Peyer's patch (tissue), 4 donors: ENCODE measurements at regions not wholly inside any gene's neighbourhood (a gene's known extent, or its start where the extent isn't known, plus 50 kb on each side); places are given as distances from the start of the nearest gene placed in this dataset.

ENCODE experiments used
- POLR2A ChIP-seq, 2 donors: fragments of 450-650 bp; IDR thresholded peaks; one replicate each; pipeline ENCODE4 v1.5.1; 2017; ENCODE audit warnings: antibody characterized with exemption in 2 of 2, mild to moderate bottlenecking in 2 of 2, moderate library complexity in 2 of 2
- TF ChIP-seq, protein P1 (sequence below), 6 experiments: fragments of 450-650 bp in 4 of 6; fragments of 200-600 bp in 2 of 6; sonication (generic) in 1 of 6; IDR thresholded peaks; one replicate each; pipeline ENCODE4 v1.5.1; 2017 to 2019; ENCODE audit warnings: antibody characterized with exemption in 6 of 6, mild to moderate bottlenecking in 3 of 6, moderate library complexity in 1 of 6

DNA sequence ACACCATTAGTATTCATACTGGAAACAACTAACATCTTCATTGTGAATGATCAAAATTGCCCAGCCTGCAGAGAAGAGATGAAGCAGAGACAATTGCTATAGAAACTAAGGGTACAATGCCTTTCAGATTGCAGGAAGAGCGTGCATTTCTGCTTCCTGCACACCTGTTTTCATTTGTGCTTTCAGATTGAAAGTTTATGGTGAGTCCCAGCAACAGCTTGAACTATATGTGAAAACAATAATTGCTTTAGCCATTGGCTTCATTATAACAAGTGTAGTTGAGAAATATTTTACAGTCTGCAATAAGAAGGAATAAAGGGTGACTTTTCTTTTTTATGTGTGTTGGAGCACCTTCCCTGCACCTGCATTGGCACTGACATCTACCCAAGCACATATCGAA is 136.3 kb downstream of the CD8B2 start:
- TF ChIP-seq, protein P1, sequence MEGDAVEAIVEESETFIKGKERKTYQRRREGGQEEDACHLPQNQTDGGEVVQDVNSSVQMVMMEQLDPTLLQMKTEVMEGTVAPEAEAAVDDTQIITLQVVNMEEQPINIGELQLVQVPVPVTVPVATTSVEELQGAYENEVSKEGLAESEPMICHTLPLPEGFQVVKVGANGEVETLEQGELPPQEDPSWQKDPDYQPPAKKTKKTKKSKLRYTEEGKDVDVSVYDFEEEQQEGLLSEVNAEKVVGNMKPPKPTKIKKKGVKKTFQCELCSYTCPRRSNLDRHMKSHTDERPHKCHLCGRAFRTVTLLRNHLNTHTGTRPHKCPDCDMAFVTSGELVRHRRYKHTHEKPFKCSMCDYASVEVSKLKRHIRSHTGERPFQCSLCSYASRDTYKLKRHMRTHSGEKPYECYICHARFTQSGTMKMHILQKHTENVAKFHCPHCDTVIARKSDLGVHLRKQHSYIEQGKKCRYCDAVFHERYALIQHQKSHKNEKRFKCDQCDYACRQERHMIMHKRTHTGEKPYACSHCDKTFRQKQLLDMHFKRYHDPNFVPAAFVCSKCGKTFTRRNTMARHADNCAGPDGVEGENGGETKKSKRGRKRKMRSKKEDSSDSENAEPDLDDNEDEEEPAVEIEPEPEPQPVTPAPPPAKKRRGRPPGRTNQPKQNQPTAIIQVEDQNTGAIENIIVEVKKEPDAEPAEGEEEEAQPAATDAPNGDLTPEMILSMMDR (IDR thresholded peaks at IDR 0.05): no peak
- no peak for TF ChIP-seq POLR2A (IDR thresholded peaks at IDR 0.05)
